ENCODE measurements at regions not wholly inside any gene's neighbourhood (a gene's known extent, or its start where the extent isn't known, plus 50 kb on each side); places are given as distances from the start of the nearest gene placed in this dataset.

GRCh38 chr2:42112418-42112817, 56.7 kb upstream of the EML4 start:
- TF ChIP-seq CTCF (conservative IDR thresholded peaks at IDR 0.05; ENCODE audit: low read depth, low read length) (no peak), EZH2 (IDR thresholded peaks at IDR 0.05; ENCODE audit: borderline replicate concordance, low read depth, low read length, poor library complexity, severe bottlenecking) (no peak)

All from A673 (cell line).